Karpas-422 (cell line): ENCODE measurements at regions not wholly inside any gene's neighbourhood (a gene's known extent, or its start where the extent isn't known, plus 50 kb on each side); places are given as distances from the start of the nearest gene placed in this dataset.

Experiments
- DNase-seq: peaks from one replicate; pipeline ENCODE4 v3.0.0-alpha.2; 2015
- H2AFZ ChIP-seq: fragments of 200-600 bp; sonication (generic); 2 replicates; pipeline ENCODE4 v1.6.1; 2014; ENCODE audit warnings: antibody characterized with exemption, low read length, mixed read lengths
- H3K27ac ChIP-seq: fragments of 200-600 bp; sonication (generic); 2 replicates; pipeline ENCODE4 v1.5.1; 2014; ENCODE audit warnings: mild to moderate bottlenecking, low read length, moderate library complexity
- H3K27me3 ChIP-seq: fragments of 200-600 bp; sonication (generic); 2 replicates; pipeline ENCODE4 v1.6.1; 2014; ENCODE audit warnings: low read length, mixed read lengths
- H3K36me3 ChIP-seq: fragments of 200-600 bp; sonication (generic); 2 replicates; pipeline ENCODE4 v1.6.1; 2014; ENCODE audit warnings: low read length, mixed read lengths; ENCODE audit not compliant: insufficient read depth
- H3K4me1 ChIP-seq: fragments of 200-600 bp; sonication (generic); 2 replicates; pipeline ENCODE4 v1.6.1; 2014; ENCODE audit warnings: mild to moderate bottlenecking, low read length, mixed read lengths
- H3K4me2 ChIP-seq: fragments of 200-600 bp; sonication (generic); 2 replicates; pipeline ENCODE4 v1.6.1; 2014; ENCODE audit warnings: low read length, low read depth, mild to moderate bottlenecking; ENCODE audit not compliant: poor library complexity, severe bottlenecking
- H3K4me3 ChIP-seq: fragments of 200-600 bp; sonication (generic); 2 replicates; pipeline ENCODE4 v1.5.1; 2014; ENCODE audit warnings: mild to moderate bottlenecking, antibody characterized with exemption, low read length, mixed read lengths
- H3K79me2 ChIP-seq: fragments of 200-600 bp; sonication (generic); 2 replicates; pipeline ENCODE4 v1.6.1; 2014; ENCODE audit warnings: mild to moderate bottlenecking, low read length, mixed read lengths
- H3K9ac ChIP-seq: fragments of 200-600 bp; sonication (generic); 2 replicates; pipeline ENCODE4 v1.6.0; 2014; ENCODE audit warnings: low read length
- H3K9me2 ChIP-seq: fragments of 200-600 bp; sonication (generic), shearing (Covaris generic); replicated peaks from 2 replicates; pipeline ENCODE4 v1.6.0; 2014; ENCODE audit warnings: mild to moderate bottlenecking, low read length, moderate library complexity; ENCODE audit not compliant: insufficient read depth
- H3K9me3 ChIP-seq: fragments of 300-700, 200-600 bp; sonication (generic); 2 replicates; pipeline ENCODE4 v1.6.1; 2014; ENCODE audit warnings: low read length, mixed read lengths
- H4K20me1 ChIP-seq: fragments of 200-600 bp; sonication (generic); 2 replicates; pipeline ENCODE4 v1.6.1; 2014; ENCODE audit warnings: mild to moderate bottlenecking, antibody characterized with exemption, low read length, low read depth; ENCODE audit not compliant: insufficient read depth

DNA sequence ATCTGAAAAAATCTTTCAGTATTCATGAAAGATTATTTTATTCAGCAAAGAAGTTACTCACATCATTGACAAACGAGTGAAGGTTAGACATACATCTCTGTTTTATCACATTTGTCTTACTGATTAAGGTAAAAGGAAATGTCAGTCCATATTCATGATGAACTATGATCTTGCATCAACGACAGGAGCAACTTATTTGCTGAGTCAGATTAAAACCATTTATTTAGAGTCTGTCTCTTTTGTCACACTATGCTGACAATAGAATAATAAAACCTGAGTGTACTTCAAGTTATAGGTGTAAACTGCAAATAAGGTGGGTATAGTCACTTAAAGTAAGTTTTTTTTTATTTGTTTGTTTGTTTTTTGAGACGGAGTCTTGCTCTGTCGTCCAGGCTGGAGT is 216.5 kb upstream of the SEMA3C start:
- no peaks in the 10 kb centered on the region for H3K79me2 ChIP-seq

DNA sequence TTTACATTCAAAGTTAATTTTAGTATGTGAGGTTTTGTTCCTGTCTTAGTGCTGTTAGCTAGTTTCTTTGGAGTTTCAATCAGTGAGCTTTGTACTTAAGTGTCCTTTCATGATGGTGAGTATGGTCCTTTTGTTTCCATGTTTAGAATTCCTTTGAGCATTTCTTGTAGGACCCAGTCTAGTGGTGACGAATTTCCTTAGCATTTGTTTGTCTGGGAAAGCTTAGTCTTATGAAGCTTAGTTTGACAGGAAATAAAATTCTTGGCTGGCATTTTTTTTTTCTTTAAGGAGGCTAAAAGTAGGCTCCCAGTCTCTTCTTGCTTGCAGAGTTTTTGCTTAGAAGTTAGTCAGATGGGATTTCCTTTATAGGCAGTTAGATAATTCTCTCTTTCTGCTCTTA is 209.2 kb upstream of the SEMA3C start:
- Histone ChIP-seq H2AFZ (no peak overlapping the region), H3K9ac (no peak overlapping the region), H3K9me2 (no peaks in the 10 kb centered on the region), H3K4me3 (no peak overlapping the region), H3K36me3 (no peaks in the 10 kb centered on the region), H3K4me2 (no peak overlapping the region), H3K27me3 (no peaks in the 10 kb centered on the region), H3K79me2 (no peaks in the 10 kb centered on the region), H3K4me1 (no peaks in the 10 kb centered on the region), H4K20me1 (no peaks in the 10 kb centered on the region), H3K27ac (no peak overlapping the region), H3K9me3 (peaks cover 46% of the 10 kb centered on the region)
- no peak for DNase-seq

More for the DNA sequence above, 216.5 kb upstream of the SEMA3C start:
- H3K9ac ChIP-seq, result no peak overlapping the region
- H3K27me3 ChIP-seq, result no peaks in the 10 kb centered on the region
- no peaks in the 10 kb centered on the region for H3K36me3 ChIP-seq
- peaks cover 17% of the 10 kb centered on the region for H3K9me3 ChIP-seq
- H2AFZ ChIP-seq, result no peak overlapping the region
- no peaks in the 10 kb centered on the region for H3K4me1 ChIP-seq
- H3K9me2 ChIP-seq, result no peaks in the 10 kb centered on the region
- H4K20me1 ChIP-seq, result no peaks in the 10 kb centered on the region
- no peak overlapping the region for H3K27ac ChIP-seq
- H3K4me2 ChIP-seq, result no peak overlapping the region
- no peak overlapping the region for H3K4me3 ChIP-seq
- DNase-seq, result no peak

DNA sequence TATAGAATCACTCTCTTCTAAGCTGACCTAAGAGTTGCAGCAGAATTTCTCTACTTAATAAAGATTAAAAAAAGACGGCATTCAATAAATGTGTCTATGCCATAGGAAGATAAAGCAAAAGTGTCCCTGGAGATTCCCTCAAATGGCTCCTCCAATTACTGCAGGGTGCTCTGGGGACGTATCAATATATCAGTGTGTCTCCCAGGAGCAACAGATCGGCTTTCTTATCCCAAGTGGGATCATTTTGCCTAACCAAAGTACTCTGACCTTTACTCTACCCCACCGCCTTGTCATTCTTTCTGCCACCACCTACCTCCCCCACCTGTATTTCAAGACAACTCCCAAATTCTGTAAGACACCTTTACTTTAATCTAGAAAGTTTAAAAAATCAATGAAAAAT is 202.0 kb upstream of the SEMA3C start:
- no peak overlapping the region for H3K4me3 ChIP-seq
- H3K9ac ChIP-seq, result no peak overlapping the region
- H3K4me1 ChIP-seq, result no peaks in the 10 kb centered on the region
- peaks cover 20% of the 10 kb centered on the region for H3K9me3 ChIP-seq
- no peaks in the 10 kb centered on the region for H3K9me2 ChIP-seq
- no peaks in the 10 kb centered on the region for H3K36me3 ChIP-seq
- no peak overlapping the region for H3K27ac ChIP-seq
- DNase-seq, result no peak
- no peak overlapping the region for H3K4me2 ChIP-seq
- H3K79me2 ChIP-seq, result no peaks in the 10 kb centered on the region
- no peak overlapping the region for H2AFZ ChIP-seq
- H3K27me3 ChIP-seq, result no peaks in the 10 kb centered on the region
- no peaks in the 10 kb centered on the region for H4K20me1 ChIP-seq

DNA sequence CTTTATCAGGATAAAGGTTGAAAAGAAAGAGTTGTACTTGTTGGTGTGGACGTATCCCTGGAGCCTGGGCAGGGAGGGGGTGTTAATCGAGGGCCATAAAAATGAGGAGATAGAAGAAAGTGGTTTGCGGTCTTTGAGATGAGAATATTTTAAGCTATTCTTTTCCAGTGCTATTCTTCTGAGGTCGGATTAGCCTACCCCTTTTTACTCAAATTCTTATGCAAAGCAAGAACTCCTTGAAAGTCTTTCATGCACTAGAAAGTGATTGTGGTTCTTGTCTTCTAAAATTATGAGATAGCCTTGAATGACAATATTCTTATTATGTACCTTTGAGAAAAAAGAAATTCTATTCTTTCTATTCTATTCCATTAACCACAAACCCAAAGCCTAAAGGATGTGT is 201.3 kb upstream of the SEMA3C start:
- no peaks in the 10 kb centered on the region for H4K20me1 ChIP-seq
- no peak overlapping the region for H3K4me3 ChIP-seq
- no peaks in the 10 kb centered on the region for H3K79me2 ChIP-seq
- H3K4me2 ChIP-seq, result no peak overlapping the region
- no peak overlapping the region for H2AFZ ChIP-seq
- no peaks in the 10 kb centered on the region for H3K36me3 ChIP-seq
- no peak overlapping the region for H3K27ac ChIP-seq
- DNase-seq, result no peak
- H3K9ac ChIP-seq, result no peak overlapping the region
- H3K9me3 ChIP-seq, result peaks cover 18% of the 10 kb centered on the region
- no peaks in the 10 kb centered on the region for H3K27me3 ChIP-seq
- no peaks in the 10 kb centered on the region for H3K9me2 ChIP-seq
- no peaks in the 10 kb centered on the region for H3K4me1 ChIP-seq

DNA sequence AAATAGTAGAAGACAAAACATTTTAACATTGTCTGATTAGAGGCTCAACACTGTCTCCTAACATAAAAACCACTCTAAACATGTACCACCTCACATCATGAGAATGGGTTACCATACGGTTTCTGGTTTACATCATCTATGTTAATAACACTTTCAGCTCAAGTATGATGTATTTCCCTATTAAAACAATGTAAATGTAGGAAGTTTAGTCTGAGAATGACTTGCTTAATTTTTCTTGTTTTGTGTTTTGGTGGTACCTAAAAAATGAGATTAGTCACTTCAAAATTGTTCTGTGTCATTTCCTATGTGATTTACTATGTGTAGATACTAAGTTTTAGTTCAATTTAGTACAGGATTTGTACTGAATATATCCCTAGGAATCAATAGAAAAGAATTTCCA is 195.8 kb upstream of the SEMA3C start:
- Histone ChIP-seq H3K9ac (no peak overlapping the region), H3K79me2 (no peaks in the 10 kb centered on the region), H4K20me1 (no peaks in the 10 kb centered on the region), H3K9me2 (no peaks in the 10 kb centered on the region), H3K4me2 (no peak overlapping the region), H3K36me3 (no peaks in the 10 kb centered on the region), H3K4me3 (no peak overlapping the region), H3K4me1 (no peaks in the 10 kb centered on the region), H3K9me3 (peaks cover 16% of the 10 kb centered on the region), H3K27me3 (no peaks in the 10 kb centered on the region), H3K27ac (no peak overlapping the region), H2AFZ (no peak overlapping the region)
- DNase-seq, result no peak

DNA sequence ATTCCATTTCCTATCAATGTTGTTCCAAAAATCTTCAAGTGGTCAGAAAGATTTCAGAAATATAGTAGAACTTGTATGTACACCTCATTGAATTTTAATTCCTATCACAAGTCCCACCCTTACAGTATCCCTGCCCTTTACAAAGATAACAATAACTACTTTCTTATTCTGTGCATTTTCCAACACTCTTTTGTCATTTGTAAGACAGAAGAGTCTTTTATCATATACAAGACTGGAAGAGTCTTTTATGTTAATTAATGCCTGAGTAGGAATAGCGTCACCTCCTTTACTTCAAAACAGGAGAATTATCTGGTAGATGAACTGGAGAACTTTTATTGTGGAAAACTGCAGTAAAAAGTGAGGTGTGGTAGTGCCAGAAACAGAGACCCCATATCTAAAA is 193.9 kb upstream of the SEMA3C start:
- no peaks in the 10 kb centered on the region for H3K9me2 ChIP-seq
- H3K4me2 ChIP-seq, result no peak overlapping the region
- H4K20me1 ChIP-seq, result no peaks in the 10 kb centered on the region
- H2AFZ ChIP-seq, result no peak overlapping the region
- H3K27me3 ChIP-seq, result no peaks in the 10 kb centered on the region
- no peak for DNase-seq
- H3K36me3 ChIP-seq, result no peaks in the 10 kb centered on the region
- no peaks in the 10 kb centered on the region for H3K4me1 ChIP-seq
- no peak overlapping the region for H3K9ac ChIP-seq
- no peaks in the 10 kb centered on the region for H3K79me2 ChIP-seq
- no peak overlapping the region for H3K4me3 ChIP-seq
- no peak overlapping the region for H3K27ac ChIP-seq
- peaks cover 15% of the 10 kb centered on the region for H3K9me3 ChIP-seq

DNA sequence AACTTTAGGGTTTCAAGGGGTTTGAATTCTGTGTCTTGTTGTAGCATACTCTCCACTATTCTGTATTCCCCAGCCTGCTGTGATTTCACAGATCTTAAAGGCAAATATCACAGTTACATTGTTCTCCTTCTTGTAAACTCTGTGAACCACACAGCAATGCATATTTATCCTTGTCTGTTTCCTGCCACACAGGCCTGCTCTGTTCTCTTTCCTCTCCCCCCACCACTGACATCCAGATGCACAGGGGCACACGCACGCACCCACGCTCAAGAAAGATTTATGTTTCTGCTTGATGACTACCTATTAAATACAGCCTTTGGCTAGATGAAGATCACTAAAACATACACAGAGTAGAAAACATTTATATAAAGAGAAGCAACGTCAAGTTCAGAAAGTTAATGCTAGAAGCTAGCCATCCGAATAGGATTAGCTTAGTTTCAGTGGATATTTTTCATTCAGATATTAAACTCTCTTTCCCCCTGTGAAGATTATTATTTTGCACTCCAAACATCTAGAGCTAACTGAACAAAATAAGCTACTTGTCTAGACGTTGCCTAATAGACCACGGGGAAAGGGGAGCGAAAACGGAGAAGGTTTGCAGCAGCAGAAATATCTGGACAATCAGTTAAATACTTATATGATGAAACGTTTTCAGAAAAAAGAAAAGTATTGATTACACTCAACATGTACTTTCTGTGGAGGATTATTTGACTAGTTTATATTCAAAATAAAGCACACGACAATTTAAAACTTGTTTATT is 193.1 kb upstream of the SEMA3C start:
- Histone ChIP-seq H3K9me2 (no peaks in the 10 kb centered on the region), H2AFZ (no peak overlapping the region), H3K9me3 (peaks cover 15% of the 10 kb centered on the region), H3K9ac (no peak overlapping the region), H4K20me1 (no peaks in the 10 kb centered on the region), H3K27ac (no peak overlapping the region), H3K36me3 (no peaks in the 10 kb centered on the region), H3K27me3 (no peaks in the 10 kb centered on the region), H3K4me1 (no peaks in the 10 kb centered on the region), H3K4me3 (no peak overlapping the region), H3K79me2 (no peaks in the 10 kb centered on the region), H3K4me2 (no peak overlapping the region)
- DNase-seq, result no peak

DNA sequence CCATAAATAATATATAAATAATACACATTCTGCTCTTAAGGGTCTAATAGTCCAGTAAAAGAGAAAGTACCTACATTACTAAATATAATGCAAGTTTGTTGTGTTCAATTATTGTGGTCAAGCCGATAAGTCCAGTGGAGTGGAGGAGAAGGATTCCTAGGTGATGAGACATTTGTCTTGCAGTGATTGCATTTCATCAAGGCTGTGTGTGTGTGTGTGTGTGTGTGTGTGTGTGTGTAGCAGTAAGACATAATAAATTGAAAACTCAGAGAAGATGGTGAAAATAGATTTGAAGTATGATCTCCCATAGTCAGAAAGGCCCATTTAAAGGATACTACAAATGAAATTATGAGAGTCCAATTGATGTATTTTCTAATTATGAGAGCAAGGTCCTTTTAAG is 192.5 kb upstream of the SEMA3C start:
- Histone ChIP-seq H3K27ac (no peak overlapping the region), H4K20me1 (no peaks in the 10 kb centered on the region), H3K4me1 (no peaks in the 10 kb centered on the region), H2AFZ (no peak overlapping the region), H3K79me2 (no peaks in the 10 kb centered on the region), H3K36me3 (no peaks in the 10 kb centered on the region), H3K27me3 (no peaks in the 10 kb centered on the region), H3K4me2 (no peak overlapping the region), H3K9me3 (peaks cover 17% of the 10 kb centered on the region), H3K4me3 (no peak overlapping the region), H3K9ac (no peak overlapping the region), H3K9me2 (no peaks in the 10 kb centered on the region)
- DNase-seq, result no peak
